GM21786 (cell line): ENCODE measurements at regions not wholly inside any gene's neighbourhood (a gene's known extent, or its start where the extent isn't known, plus 50 kb on each side); places are given as distances from the start of the nearest gene placed in this dataset.

ENCODE experiments used
- ATAC-seq: cut with Tn5 transposase; IDR thresholded peaks from one replicate; pipeline ENCODE4 v1.9.1; 2021; ENCODE audit not compliant: unreplicated experiment

- no peak for ATAC-seq
Measured at GRCh38 chr5:29777373-29777772, 1416.1 kb upstream of the CDH6 start.

GRCh38 chr5:29770936-29771335 lies 1422.5 kb upstream of the CDH6 start:
- no peak for ATAC-seq

- no peak for ATAC-seq
Measured at GRCh38 chr5:29769474-29769873, 1424.0 kb upstream of the CDH6 start.

- no peak for ATAC-seq
Measured at GRCh38 chr5:29758986-29759421, 1434.5 kb upstream of the CDH6 start.

- no peak for ATAC-seq
Measured at GRCh38 chr5:29750453-29750852, 1443.0 kb upstream of the CDH6 start.

GRCh38 chr5:29744618-29745017 lies 1448.9 kb upstream of the CDH6 start:
- ATAC-seq, result no peak

GRCh38 chr5:29720954-29721353 lies 1472.5 kb upstream of the CDH6 start:
- no peak for ATAC-seq

GRCh38 chr5:29719171-29719570 lies 1474.3 kb upstream of the CDH6 start:
- no peak for ATAC-seq

GRCh38 chr5:29715167-29715566 lies 1478.3 kb upstream of the CDH6 start:
- ATAC-seq, result no peak

GRCh38 chr5:29702875-29703274 lies 1490.6 kb upstream of the CDH6 start:
- no peak for ATAC-seq

- no peak for ATAC-seq
Measured at GRCh38 chr5:29701600-29701999, 1491.9 kb upstream of the CDH6 start.

GRCh38 chr5:29697785-29698414 lies 1495.6 kb upstream of the CDH6 start:
- no peak for ATAC-seq

GRCh38 chr5:29697278-29697677 lies 1496.2 kb upstream of the CDH6 start:
- ATAC-seq, result no peak

- no peak for ATAC-seq
Measured at GRCh38 chr5:29672678-29673077, 1520.8 kb upstream of the CDH6 start.

GRCh38 chr5:29662876-29663275 lies 1530.6 kb upstream of the CDH6 start:
- ATAC-seq, result no peak

GRCh38 chr5:29654954-29655353 lies 1538.5 kb upstream of the CDH6 start:
- ATAC-seq, result no peak

GRCh38 chr5:29649321-29649720 lies 1544.2 kb upstream of the CDH6 start:
- ATAC-seq, result no peak

- no peak for ATAC-seq
Measured at GRCh38 chr5:29642601-29643000, 1550.9 kb upstream of the CDH6 start.

- no peak for ATAC-seq
Measured at GRCh38 chr5:29614206-29614605, 1579.3 kb upstream of the CDH6 start.

- ATAC-seq, result no peak
Measured at GRCh38 chr5:29588236-29588635, 1605.2 kb upstream of the CDH6 start.

- no peak for ATAC-seq
Measured at GRCh38 chr5:29587832-29588231, 1605.7 kb upstream of the CDH6 start.

- ATAC-seq, result no peak
Measured at GRCh38 chr5:29568028-29568427, 1625.5 kb upstream of the CDH6 start.

- no peak for ATAC-seq
Measured at GRCh38 chr5:29561564-29561963, 1631.9 kb upstream of the CDH6 start.
